ENCODE measurements at regions not wholly inside any gene's neighbourhood (a gene's known extent, or its start where the extent isn't known, plus 50 kb on each side); places are given as distances from the start of the nearest gene placed in this dataset.

- DNase-seq, result no peak
Observed at GRCh38 chr2:18122544-18123210, 244.2 kb downstream of the KCNS3 start.

- DNase-seq, result no peak
Observed at GRCh38 chr2:18119883-18120282, 241.4 kb downstream of the KCNS3 start.

GRCh38 chr2:18118703-18119102, 240.2 kb downstream of the KCNS3 start:
- DNase-seq, result no peak

- no peak for DNase-seq
Observed at GRCh38 chr2:18117592-18117991, 239.1 kb downstream of the KCNS3 start.

GRCh38 chr2:18110222-18110621, 231.8 kb downstream of the KCNS3 start:
- DNase-seq, result no peak

- no peak for DNase-seq
Observed at GRCh38 chr2:18106841-18107240, 228.4 kb downstream of the KCNS3 start.

- no peak for DNase-seq
Observed at GRCh38 chr2:18105929-18106328, 227.5 kb downstream of the KCNS3 start.

- no peak for DNase-seq
Observed at GRCh38 chr2:18104595-18105224, 226.2 kb downstream of the KCNS3 start.

- DNase-seq, result no peak
Observed at GRCh38 chr2:18096836-18097405, 218.5 kb downstream of the KCNS3 start.

- DNase-seq, result no peak
Observed at GRCh38 chr2:18094277-18094676, 215.8 kb downstream of the KCNS3 start.

- DNase-seq, result no peak
Observed at GRCh38 chr2:18093196-18093595, 214.7 kb downstream of the KCNS3 start.

GRCh38 chr2:18092760-18093159, 214.3 kb downstream of the KCNS3 start:
- DNase-seq, result no peak

GRCh38 chr2:18085593-18085992, 207.1 kb downstream of the KCNS3 start:
- no peak for DNase-seq

GRCh38 chr2:18084376-18084775, 205.9 kb downstream of the KCNS3 start:
- DNase-seq, result no peak

GRCh38 chr2:18083806-18084205, 205.3 kb downstream of the KCNS3 start:
- DNase-seq, result no peak

GRCh38 chr2:18078216-18078615, 199.7 kb downstream of the KCNS3 start:
- no peak for DNase-seq

GRCh38 chr2:18077704-18078103, 199.2 kb downstream of the KCNS3 start:
- no peak for DNase-seq

GRCh38 chr2:18077231-18077630, 198.8 kb downstream of the KCNS3 start:
- no peak for DNase-seq

GRCh38 chr2:18074476-18074875, 196.0 kb downstream of the KCNS3 start:
- DNase-seq, result no peak

GRCh38 chr2:18073601-18074000, 195.1 kb downstream of the KCNS3 start:
- no peak for DNase-seq

- no peak for DNase-seq
Observed at GRCh38 chr2:18067588-18068384, 189.3 kb downstream of the KCNS3 start.

GRCh38 chr2:18066894-18067293, 188.4 kb downstream of the KCNS3 start:
- no peak for DNase-seq

- DNase-seq, result no peak
Observed at GRCh38 chr2:18066066-18066465, 187.6 kb downstream of the KCNS3 start.

GRCh38 chr2:18065249-18065648, 186.8 kb downstream of the KCNS3 start:
- no peak for DNase-seq
